GM12878 (cell line): ENCODE measurements at regions not wholly inside any gene's neighbourhood (a gene's known extent, or its start where the extent isn't known, plus 50 kb on each side); places are given as distances from the start of the nearest gene placed in this dataset.

Source experiments
- ATAC-seq: fragments of 200-7000 bp; cut with Tn5 transposase; 3 replicates; pipeline ENCODE4 v1.9.1; 2020; ENCODE audit warnings: mild to moderate bottlenecking, moderate library complexity
- BruUV-seq: library from RNA; stranded (reverse); fragments of 400-500 nt; replicated peaks from 2 replicates; lab custom pipeline; 2021; lab: Mats Ljungman, UMichigan
- CTCF ChIA-PET: fragments of 300-600 bp; sonication (Branson Sonifier 250); formaldehyde crosslinking; extraction: SDS; loops from one replicate; lab custom pipeline; 2021; ENCODE audit warnings: inconsistent platforms; lab: Yijun Ruan, JAX
- POLR2A ChIA-PET: fragments of 350-600 bp; formaldehyde crosslinking; extraction: SDS; loops from one replicate; lab custom pipeline; 2021; ENCODE audit warnings: inconsistent platforms; lab: Charles Lee
- RAD21 ChIA-PET: fragments of 300-600 bp; sonication (Branson Sonifier 250); formaldehyde crosslinking; loops from one replicate; lab custom pipeline; 2023; ENCODE audit warnings: antibody characterized with exemption; ENCODE audit not compliant: unreplicated experiment; lab: Charles Lee
- SMC1A ChIA-PET: fragments of 300-600 bp; sonication (Branson Sonifier 250); formaldehyde crosslinking; loops from one replicate; lab custom pipeline; 2023; ENCODE audit not compliant: unreplicated experiment, uncharacterized antibody; lab: Charles Lee
- DNase-seq: peaks from one replicate; pipeline ENCODE4 v3.0.0-alpha.2; 2011; ENCODE audit warnings: low read depth, low spot score
- FAIRE-seq: peaks from 3 replicates; lab custom pipeline; 2011; peaks lifted over from hg19 to GRCh38; lab: Jason Lieb, UNC
- H2AFZ ChIP-seq: 2 replicates; pipeline ENCODE4 v1.6.0; 2011; ENCODE audit warnings: low read depth, low read length, control low read depth; ENCODE audit not compliant: control insufficient read depth
- H3K27ac ChIP-seq: 2 replicates; pipeline ENCODE4 v1.5.1; 2011; ENCODE audit warnings: control low read depth; ENCODE audit not compliant: control insufficient read depth, insufficient read depth
- H3K27me3 ChIP-seq, 2 experiments: replicated peaks in 1 of 2; 2 replicates each; pipeline versions ENCODE4 v1.6.0 to v1.6.1; 2011; ENCODE audit warnings: low read length in 1 of 2; ENCODE audit not compliant: control insufficient read depth in 2 of 2, insufficient read depth in 2 of 2
- H3K36me3 ChIP-seq, 2 experiments: 2 replicates each; pipeline ENCODE4 v1.5.1; 2011; ENCODE audit warnings: low read length in 1 of 2; ENCODE audit not compliant: control insufficient read depth in 2 of 2, insufficient read depth in 2 of 2
- H3K4me1 ChIP-seq: 2 replicates; pipeline ENCODE4 v1.6.1; 2011; ENCODE audit warnings: mild to moderate bottlenecking, low read length, moderate library complexity, mixed read lengths; ENCODE audit not compliant: control insufficient read depth, insufficient read depth
- H3K4me2 ChIP-seq: 2 replicates; pipeline ENCODE4 v1.6.0; 2011; ENCODE audit warnings: control low read depth; ENCODE audit not compliant: control insufficient read depth, insufficient read depth
- H3K4me3 ChIP-seq: fragments of 200-600 bp; sonication (generic); 2 replicates; pipeline ENCODE4 v1.5.1; 2016
- H3K79me2 ChIP-seq: 2 replicates; pipeline ENCODE4 v1.6.0; 2011; ENCODE audit warnings: low read length; ENCODE audit not compliant: control insufficient read depth, insufficient read depth
- H3K9ac ChIP-seq: 2 replicates; pipeline ENCODE4 v1.8.0; 2011; ENCODE audit warnings: low read length, control low read depth, mixed read lengths; ENCODE audit not compliant: control insufficient read depth, insufficient read depth
- H3K9me3 ChIP-seq: replicated peaks from 3 replicates; pipeline ENCODE4 v1.5.1; 2011; ENCODE audit warnings: mild to moderate bottlenecking, low read length; ENCODE audit not compliant: control insufficient read depth, insufficient read depth
- H4K20me1 ChIP-seq: 2 replicates; pipeline ENCODE4 v1.6.0; 2011; ENCODE audit not compliant: control insufficient read depth, insufficient read depth
- DPF2 ChIP-seq: fragments of 450-650 bp; IDR thresholded peaks from 2 replicates; pipeline ENCODE4 v1.6.1; 2017; ENCODE audit warnings: mild to moderate bottlenecking
- GATAD2B ChIP-seq: fragments of 450-650 bp; conservative IDR thresholded peaks from 2 replicates; pipeline ENCODE4 v1.6.1; 2017; ENCODE audit warnings: low read depth, mild to moderate bottlenecking, moderate library complexity
- HDAC6 ChIP-seq: fragments of 200-600 bp; sonication (generic); IDR thresholded peaks from one replicate; pipeline ENCODE4 v1.8.0; 2017; ENCODE audit warnings: antibody characterized with exemption; ENCODE audit not compliant: unreplicated experiment
- HDGF ChIP-seq: fragments of 450-650 bp; IDR thresholded peaks from 2 replicates; pipeline ENCODE4 v1.6.1; 2016; ENCODE audit warnings: antibody characterized with exemption
- JUND ChIP-seq: IDR thresholded peaks from 2 replicates; pipeline ENCODE4 v1.6.1; 2012; ENCODE audit warnings: low read depth, mild to moderate bottlenecking, low read length, improper control_type of control experiment, moderate library complexity
- MXI1 ChIP-seq: fragments of 150-350 bp; IDR thresholded peaks from 2 replicates; pipeline ENCODE4 v1.6.1; 2011; ENCODE audit warnings: low read depth, mild to moderate bottlenecking, inconsistent platforms, low read length, improper control_type of control experiment
- PAX8 ChIP-seq: fragments of 450-650 bp; IDR thresholded peaks from 2 replicates; pipeline ENCODE4 v1.6.1; 2017; ENCODE audit warnings: mild to moderate bottlenecking, moderate library complexity
- PKNOX1 ChIP-seq: fragments of 450-650 bp; IDR thresholded peaks from 2 replicates; pipeline ENCODE4 v1.6.1; 2016; ENCODE audit warnings: mild to moderate bottlenecking
- SMC3 ChIP-seq: IDR thresholded peaks from 2 replicates; pipeline ENCODE4 v1.6.1; 2011; ENCODE audit warnings: low read length, improper control_type of control experiment, borderline replicate concordance
- SUZ12 ChIP-seq: fragments of 200-600 bp; sonication (generic); IDR thresholded peaks from one replicate; pipeline ENCODE4 v1.6.1; 2018; ENCODE audit warnings: antibody characterized with exemption, mild to moderate bottlenecking; ENCODE audit not compliant: unreplicated experiment
- TCF12 ChIP-seq: IDR thresholded peaks from 2 replicates; pipeline ENCODE4 v1.6.1; 2011; ENCODE audit warnings: low read depth, mild to moderate bottlenecking, low read length
- TCF7 ChIP-seq: IDR thresholded peaks from 2 replicates; pipeline ENCODE4 v1.6.1; 2014; ENCODE audit warnings: antibody characterized with exemption, borderline replicate concordance
- YBX1 ChIP-seq: fragments of 450-650 bp; IDR thresholded peaks from 2 replicates; pipeline ENCODE4 v1.6.1; 2016; ENCODE audit warnings: antibody characterized with exemption
- ZNF687 ChIP-seq: fragments of 450-650 bp; IDR thresholded peaks from 2 replicates; pipeline ENCODE4 v1.6.1; 2017; ENCODE audit warnings: mild to moderate bottlenecking, moderate library complexity
- WGBS: methylation state at CpG from one replicate; pipeline ENCODE4 v1.1.6; 2016; ENCODE audit warnings: low lambda C conversion rate; ENCODE audit not compliant: insufficient replicate concordance, insufficient coverage; ENCODE audit errors: missing lambda C conversion rate; 5-methylcytosine and 5-hydroxymethylcytosine counted together
- in situ Hi-C: fragments of 300-500 bp; cut with MboI; formaldehyde crosslinking; loops from 9 replicates; pipeline ENCODE4 v1.14.3; 2018; ENCODE audit warnings: mixed read lengths
- intact Hi-C: fragments of 100-400 bp; cut with micrococcal nuclease; formaldehyde crosslinking; loops from one replicate; pipeline ENCODE4 v1.14.2; 2022; ENCODE audit not compliant: unreplicated experiment

GRCh38 chr7:52851547-52851946 lies 183.9 kb upstream of the POM121L12 start:
- H3K4me2 ChIP-seq, result no peak overlapping the region
- ATAC-seq (no peak), DNase-seq (no peak)
- SMC1A ChIA-PET, result no interaction called here
- no peaks in the 10 kb centered on the region for H3K4me1 ChIP-seq
- no peak overlapping the region for H3K4me3 ChIP-seq
- CTCF ChIA-PET, result no interaction called here
- H3K27me3 ChIP-seq, result no peaks in the 10 kb centered on the region
- 0% methylated on average over 2 of the region's 2 CpGs for WGBS
- no peak overlapping the region for H3K27ac ChIP-seq
- H4K20me1 ChIP-seq, result no peaks in the 10 kb centered on the region
- H2AFZ ChIP-seq, result no peak overlapping the region
- H3K9me3 ChIP-seq, result no peaks in the 10 kb centered on the region
- no TSS peak for BruUV-seq
- RAD21 ChIA-PET, result no interaction called here
- intact Hi-C loops, result no loop called here
- H3K9ac ChIP-seq, result no peak overlapping the region
- no peaks in the 10 kb centered on the region for H3K36me3 ChIP-seq
- no peaks in the 10 kb centered on the region for H3K79me2 ChIP-seq
- in situ Hi-C loops, result no loop called here
- POLR2A ChIA-PET, result no interaction called here
- no peak for TF ChIP-seq PKNOX1
- no peak for TF ChIP-seq GATAD2B
- no peak for TF ChIP-seq TCF7
- no peak for TF ChIP-seq TCF12
- TF ChIP-seq MXI1, result no peak
- TF ChIP-seq JUND, result no peak
- TF ChIP-seq HDAC6, result no peak
- no peak for TF ChIP-seq SMC3
- TF ChIP-seq YBX1, result no peak
- no peak for TF ChIP-seq PAX8
- no peak for TF ChIP-seq DPF2
- TF ChIP-seq SUZ12, result no peak
- TF ChIP-seq ZNF687, result no peak
- no peak for TF ChIP-seq HDGF
- TF ChIP-seq, all 136 proteins: peak for 0
- FAIRE-seq, result no peak
